ENCODE measurements at regions not wholly inside any gene's neighbourhood (a gene's known extent, or its start where the extent isn't known, plus 50 kb on each side); places are given as distances from the start of the nearest gene placed in this dataset.
"Not testable (repeated sequence)": the region's sequence is repeated elsewhere in the genome, so short reads cannot be mapped to it uniquely, and the experiment has no call there.

DNA sequence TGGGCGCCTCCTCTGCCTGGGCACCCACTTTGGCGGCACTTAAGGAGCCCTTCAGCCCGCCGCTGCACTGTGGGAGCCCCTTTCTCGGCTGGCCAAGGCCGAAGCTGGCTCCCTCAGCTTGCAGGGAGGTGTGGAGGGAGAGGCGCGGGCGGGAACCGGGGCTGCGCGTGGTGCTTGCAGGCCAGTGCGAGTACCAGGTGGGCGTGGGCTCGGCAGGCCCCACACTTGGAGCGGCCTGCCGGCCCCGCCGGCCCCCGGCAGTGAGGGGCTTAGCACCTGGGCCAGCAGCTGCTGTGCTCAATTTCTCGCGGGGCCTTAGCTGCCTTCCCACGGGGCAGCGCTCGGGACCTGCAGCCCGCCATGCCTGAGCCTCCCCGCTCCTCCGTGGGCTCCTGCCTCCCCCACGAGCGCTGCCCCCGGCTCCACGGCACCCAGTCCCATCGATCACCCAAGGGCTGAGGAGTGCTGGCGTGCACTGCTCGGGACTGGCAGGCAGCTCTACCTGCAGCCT, 182.4 kb upstream of the GPRIN3 start:
- not testable (repeated sequence) for TF ChIP-seq BCLAF1 (IDR thresholded peaks at IDR 0.05); POLR2A (IDR thresholded peaks at IDR 0.05; ENCODE audit: low read depth, low read length); PKNOX1 (IDR thresholded peaks at IDR 0.05); HDAC2 (IDR thresholded peaks at IDR 0.05); TAF1 (IDR thresholded peaks at IDR 0.05; ENCODE audit: borderline replicate concordance, low read depth, low read length); CTCF (IDR thresholded peaks at IDR 0.05 in 2 of 3, conservative IDR thresholded peaks at IDR 0.05 in 1 of 3; ENCODE audit: control insufficient read depth in 2 of 3, extremely low read depth in 1 of 3, insufficient read depth in 1 of 3, low read depth in 3 of 3, low read length in 3 of 3)
